ENCODE measurements at regions not wholly inside any gene's neighbourhood (a gene's known extent, or its start where the extent isn't known, plus 50 kb on each side); places are given as distances from the start of the nearest gene placed in this dataset.

DNA sequence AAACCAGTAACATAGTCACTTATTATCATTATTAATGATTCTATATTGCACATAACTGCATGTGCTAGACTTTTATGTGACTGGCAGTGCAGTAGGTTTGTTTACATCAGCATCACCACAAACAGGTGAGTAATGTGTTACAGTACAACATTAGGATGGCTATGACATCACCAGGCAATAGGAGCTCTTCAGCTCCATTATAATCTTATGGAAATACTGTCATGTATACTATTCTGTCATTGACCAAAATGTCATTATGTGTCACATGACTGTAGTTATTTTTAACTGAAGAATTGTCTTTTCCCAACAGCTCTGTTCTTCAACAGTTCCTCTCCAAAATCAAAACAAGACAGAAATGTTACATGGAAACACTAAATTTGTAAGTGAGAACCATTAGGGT is 96.3 kb downstream of the C18orf54 start:
- TF ChIP-seq, protein P1, sequence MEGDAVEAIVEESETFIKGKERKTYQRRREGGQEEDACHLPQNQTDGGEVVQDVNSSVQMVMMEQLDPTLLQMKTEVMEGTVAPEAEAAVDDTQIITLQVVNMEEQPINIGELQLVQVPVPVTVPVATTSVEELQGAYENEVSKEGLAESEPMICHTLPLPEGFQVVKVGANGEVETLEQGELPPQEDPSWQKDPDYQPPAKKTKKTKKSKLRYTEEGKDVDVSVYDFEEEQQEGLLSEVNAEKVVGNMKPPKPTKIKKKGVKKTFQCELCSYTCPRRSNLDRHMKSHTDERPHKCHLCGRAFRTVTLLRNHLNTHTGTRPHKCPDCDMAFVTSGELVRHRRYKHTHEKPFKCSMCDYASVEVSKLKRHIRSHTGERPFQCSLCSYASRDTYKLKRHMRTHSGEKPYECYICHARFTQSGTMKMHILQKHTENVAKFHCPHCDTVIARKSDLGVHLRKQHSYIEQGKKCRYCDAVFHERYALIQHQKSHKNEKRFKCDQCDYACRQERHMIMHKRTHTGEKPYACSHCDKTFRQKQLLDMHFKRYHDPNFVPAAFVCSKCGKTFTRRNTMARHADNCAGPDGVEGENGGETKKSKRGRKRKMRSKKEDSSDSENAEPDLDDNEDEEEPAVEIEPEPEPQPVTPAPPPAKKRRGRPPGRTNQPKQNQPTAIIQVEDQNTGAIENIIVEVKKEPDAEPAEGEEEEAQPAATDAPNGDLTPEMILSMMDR (IDR thresholded peaks at IDR 0.05) = no peak
- no peak for TF ChIP-seq POLR2A (IDR thresholded peaks at IDR 0.05)
